Smooth muscle cell of the brain vasculature (primary cell): ENCODE measurements at regions not wholly inside any gene's neighbourhood (a gene's known extent, or its start where the extent isn't known, plus 50 kb on each side); places are given as distances from the start of the nearest gene placed in this dataset.
"Not testable (repeated sequence)": the region's sequence is repeated elsewhere in the genome, so short reads cannot be mapped to it uniquely, and the experiment has no call there.

Experiments
- DNase-seq: peaks from one replicate; pipeline ENCODE4 v3.0.0-alpha.2; 2012; ENCODE audit warnings: low read depth, low spot score

DNA sequence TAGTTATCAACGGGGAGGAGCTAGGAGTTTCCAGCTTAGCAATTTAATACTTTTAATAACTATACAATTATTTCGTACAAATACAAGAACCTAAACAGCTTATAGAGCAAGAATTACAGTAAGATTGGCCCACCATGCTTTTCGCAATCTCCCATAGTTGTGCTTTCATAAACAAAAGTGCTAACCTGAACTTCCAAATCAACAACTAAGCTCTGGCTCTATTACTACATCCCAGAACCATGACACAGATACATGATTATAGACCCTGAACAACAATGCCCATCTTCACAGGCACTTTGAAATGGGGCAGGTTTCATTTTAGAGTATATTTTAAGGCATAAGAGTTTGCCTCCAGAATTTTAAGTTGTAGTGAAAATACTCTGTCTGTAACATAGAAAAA is 203.5 kb downstream of the DMRTA1 start:
- no peak for DNase-seq

DNA sequence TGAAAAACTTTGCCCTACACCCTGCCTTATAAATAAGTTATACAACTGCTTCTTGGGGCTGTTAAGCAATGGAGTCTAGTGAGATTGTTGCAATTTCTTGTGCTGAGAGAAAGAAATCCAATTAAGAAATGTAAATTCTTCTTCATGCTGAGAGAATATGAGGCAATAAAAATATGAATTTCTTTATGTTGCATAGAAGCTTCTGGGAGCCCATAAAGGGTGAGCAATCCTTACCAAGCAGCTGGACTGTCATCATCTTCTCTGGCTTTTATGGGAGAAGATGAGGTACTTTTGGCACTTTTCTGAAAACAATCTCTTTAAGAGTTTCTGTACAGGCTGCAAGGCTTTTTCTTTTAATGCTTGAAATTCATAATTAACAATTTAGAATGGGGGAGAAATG is 204.3 kb downstream of the DMRTA1 start:
- DNase-seq, result no peak

DNA sequence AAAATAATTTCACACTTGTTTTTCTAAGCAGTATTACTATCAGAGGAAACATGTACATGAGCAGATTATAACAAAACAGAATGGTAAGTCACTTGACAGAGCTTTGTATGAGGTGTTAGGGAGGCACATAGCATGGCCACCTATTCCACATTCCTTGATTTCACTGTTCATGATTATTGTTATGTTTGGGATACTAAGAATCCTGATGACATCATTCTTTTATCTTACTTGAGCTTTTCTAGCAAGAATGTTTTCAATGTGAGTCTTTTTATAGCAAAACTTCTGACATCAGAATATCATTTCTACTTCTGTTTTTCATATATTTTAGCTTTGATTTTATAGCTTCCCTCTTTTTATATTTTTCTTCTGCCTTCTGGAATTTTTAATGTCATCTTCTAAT is 208.2 kb downstream of the DMRTA1 start:
- DNase-seq, result no peak

DNA sequence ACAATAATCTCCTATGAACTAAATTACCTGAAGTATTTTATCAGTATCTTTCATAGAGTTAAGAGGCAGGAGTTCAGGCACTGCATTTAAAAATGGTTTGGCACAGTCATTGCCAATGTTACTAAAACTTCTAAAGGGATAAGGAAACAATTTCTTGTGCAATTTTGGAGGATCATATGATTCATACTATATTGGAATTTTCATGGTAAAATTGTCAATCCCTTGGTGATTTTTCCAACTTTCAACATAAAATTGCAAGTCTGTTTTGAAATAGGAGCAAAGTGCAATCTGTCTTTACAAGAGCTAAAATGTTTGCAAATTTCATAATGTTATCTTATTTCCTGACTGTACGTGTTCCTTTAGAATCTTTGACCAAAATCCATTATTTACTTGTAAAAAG is 211.1 kb downstream of the DMRTA1 start:
- no peak for DNase-seq

DNA sequence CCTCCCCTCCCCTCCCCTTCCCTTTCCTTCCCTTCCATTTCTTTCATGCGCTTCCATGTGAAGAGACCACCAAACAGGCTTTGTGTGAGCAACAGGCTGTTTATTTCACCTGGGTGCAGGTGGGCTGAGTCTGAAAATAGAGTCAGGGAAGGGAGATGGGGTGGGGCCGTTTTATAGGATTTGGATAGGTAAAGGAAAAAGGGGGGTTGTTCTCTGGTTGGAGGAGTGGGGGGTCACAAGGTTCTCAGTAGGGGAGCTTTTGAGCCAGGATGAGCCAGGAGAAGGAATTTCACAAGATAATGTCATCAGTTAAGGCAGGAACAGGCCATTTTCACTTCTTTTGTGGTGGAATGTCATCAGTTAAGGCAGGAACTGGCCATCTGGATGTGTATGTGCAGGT is 211.9 kb downstream of the DMRTA1 start:
- DNase-seq, result not testable (repeated sequence)

DNA sequence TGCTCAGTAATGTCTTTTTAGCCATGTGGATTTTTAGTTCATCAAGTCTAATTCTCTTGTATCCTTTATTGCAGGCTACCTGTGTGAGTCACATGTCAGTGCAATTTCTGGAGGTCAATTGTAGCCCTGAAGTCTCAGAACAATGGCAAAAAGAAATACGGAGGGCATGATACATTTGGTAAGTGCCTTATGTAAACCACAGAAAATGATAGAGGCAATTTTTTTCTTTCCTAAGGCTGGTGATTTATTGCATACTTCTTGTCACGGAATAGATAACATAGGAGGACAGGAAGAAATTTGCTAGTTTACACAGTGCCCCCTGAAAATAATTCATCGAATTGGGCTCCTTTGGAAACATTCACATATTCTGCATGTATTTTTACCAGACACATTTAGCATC is 235.9 kb downstream of the DMRTA1 start:
- no peak for DNase-seq

DNA sequence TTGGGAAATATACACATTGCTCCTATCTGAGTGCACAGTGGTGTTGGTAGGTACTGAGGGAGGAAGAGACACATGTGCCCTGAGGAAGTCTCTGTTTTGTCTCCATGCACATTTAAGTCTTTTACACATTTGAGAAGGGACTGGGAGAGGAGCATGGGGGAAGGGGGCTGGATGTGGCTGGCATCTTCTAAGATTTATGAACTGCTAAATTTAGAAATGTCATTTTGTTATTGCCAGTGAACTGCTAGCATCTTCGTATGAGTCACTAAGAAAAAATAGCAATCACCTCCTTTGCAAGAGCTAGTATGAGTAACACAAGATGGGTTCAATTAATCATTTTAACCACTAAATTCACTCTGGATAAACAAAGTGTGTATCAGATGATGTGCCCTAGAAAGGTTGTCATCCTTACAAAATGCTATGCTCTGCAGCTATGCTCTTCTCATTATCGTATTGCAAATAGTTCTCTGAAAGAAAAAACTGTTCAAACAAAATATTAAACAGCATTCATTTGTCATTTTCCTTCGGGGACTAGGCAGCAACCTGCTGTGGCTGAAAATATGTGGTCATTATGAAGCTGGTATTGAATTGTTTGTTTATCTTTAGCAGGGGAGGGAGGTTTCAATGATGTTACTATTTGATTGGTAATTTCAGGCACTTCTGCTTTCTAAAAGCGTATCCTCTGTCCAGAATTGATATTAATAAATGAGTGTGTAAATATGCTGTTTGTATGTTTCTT is 236.5 kb downstream of the DMRTA1 start:
- no peak for DNase-seq

DNA sequence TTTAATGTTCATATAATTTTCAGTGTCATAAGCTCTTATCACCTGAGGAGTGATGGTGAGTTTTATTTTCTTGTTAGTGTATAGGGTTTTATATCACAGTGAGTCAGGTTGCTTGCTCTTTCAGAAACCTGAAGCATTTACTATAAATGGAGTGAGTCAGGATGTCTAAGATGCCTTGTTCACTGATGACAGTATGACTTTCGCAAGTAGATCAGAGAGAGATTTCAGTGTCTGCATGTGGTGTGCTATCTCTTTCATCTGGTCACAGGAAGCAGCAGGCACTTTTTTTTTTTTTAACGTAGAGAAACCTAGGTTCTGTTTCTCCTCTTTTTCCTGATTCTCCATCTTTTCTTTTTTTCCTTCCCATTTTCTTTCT is 237.1 kb downstream of the DMRTA1 start:
- no peak for DNase-seq

DNA sequence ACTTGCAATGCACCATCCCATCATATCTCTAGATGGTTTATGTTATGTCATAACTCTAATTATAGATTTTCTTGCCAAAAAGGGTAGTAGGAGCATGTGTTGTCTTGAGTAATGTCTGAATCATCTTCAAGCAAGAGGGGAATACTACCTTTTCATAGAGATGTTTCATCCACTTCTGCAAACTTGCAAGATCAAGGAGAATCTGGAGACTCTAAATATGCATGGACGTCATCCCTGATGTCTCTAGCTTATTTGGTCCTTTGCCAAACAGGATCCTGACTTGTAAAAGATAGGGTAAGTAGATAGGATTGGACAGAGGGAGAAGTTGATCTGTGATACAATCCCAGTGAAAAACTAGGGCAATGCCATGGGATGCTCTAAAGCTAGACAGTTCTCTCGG is 246.5 kb downstream of the DMRTA1 start:
- DNase-seq, result no peak

DNA sequence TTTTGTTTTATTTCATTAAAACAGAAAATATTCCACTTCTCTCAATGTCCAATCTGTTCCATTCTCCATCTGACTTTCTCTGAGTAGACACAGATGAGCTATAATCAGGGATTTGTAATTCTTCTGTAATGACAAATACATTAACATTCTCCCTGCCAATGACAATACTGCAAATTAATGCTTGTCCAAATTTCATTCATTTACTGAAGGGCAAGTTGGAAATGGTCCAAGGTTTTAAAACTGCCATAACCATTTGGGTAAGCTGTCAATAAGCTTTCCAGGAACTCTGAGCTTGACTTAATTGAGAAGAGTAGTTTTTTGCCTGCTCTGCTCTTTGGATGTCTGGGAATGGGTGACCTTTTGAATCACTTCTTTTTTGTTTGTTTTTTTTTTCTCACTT is 253.5 kb downstream of the DMRTA1 start:
- DNase-seq, result no peak

DNA sequence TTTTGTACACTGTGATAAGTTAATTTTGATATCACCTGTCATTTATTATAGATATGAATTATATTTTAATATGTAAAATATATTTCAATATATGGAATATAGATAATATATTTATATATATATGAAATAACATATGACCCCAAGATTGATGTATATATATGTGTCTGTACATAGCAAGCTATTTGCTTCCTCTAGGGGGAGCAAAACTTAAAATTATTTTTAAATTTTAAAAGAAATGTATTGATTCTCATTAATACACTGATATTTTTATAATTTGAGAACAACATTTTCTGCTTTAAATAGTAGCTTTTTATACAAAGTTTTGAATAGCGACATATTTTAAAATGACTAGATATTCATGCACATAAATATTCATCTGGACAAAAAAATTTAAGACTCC is 272.0 kb downstream of the DMRTA1 start:
- DNase-seq, result no peak

DNA sequence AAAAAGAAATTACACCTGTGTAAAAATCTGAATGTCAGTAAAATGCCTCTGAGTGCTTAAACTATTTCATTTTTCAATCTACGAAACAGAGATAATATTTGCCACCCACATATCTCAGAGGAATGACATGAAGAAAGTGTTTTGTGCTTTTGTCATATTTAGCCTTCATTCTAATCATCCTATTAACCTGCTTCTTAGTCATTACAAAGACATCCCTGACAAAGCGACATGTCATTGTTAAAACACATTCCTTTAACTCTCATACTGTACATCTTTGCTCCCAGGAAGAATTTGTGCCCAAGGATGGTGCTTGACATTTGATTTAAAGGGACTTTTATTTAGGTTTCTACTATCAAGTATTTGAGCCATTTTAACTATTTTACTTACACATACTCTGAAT is 275.9 kb downstream of the DMRTA1 start:
- DNase-seq, result no peak

DNA sequence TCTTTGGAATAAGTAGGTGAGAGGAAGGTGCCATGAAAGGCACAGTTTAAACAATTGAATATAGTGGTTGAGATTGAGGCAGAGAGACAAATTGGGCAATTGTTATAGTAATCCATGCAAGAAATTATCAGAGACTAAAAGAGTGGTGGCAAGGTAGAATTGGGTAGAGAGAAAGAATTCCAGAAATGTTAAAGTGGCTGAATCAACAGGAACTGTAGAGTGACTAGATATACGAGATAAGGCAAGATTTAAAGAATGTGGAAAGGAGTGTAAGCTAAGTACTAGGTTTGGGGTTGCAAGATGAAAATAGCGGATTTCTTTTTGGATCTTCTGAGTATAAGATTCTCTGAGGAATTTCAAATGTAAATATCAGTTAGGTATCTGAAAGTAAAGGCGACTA is 285.2 kb downstream of the DMRTA1 start:
- DNase-seq, result no peak

DNA sequence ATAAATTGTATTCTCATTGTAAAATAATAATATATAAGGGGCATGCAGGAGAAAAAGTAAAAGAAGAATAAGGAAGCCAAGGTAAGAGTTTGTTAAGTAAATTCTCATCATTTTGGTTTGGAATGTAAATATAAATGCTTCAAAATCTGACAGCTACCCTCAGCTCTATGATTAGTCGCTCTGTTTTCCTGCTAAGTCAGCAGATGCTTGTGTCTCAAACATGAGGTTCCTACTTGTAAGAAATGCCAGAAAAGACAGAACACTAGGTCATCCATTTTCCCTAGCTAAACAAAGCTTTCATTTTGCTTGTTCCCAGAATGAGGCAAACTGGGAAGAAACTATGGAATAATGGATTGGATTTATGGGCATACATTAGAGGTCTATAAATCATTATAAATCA is 293.1 kb downstream of the DMRTA1 start:
- DNase-seq, result no peak

DNA sequence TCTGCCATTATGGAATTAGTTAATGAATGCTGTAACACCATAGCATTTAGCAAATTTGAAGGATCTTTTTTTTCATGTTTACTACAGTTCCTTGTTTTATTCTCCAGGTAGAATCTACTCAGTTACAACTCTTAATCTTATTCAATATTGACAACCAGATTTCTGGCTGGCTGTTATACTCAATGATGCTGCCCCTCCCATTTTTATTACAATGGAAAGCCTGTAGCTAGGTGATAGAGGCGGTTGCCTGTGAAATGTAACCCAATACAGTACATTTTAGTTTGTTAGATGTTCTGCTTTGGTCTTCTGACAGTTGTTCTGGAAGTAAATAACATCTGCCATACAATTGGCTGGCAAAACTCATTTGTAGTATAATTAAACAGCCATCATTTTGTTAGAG is 294.2 kb downstream of the DMRTA1 start:
- no peak for DNase-seq

DNA sequence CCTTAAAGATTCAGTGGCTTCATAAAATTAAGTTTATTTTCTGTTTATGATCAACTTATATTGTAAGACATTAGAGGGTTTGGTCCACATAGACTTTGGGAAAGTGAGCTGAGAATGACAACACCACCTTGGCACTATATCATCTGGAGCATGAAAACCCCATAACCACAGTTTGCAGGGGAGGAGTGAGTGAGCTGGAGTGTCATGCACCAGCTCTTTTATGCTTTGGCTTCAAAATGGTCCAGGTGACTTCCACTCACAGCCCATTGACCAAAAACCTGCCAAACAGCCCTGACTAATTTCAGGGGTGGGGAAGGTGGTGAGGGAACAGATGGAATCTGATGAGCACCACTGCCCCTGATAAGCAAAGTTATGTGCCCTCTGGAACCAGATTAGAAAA is 295.8 kb downstream of the DMRTA1 start:
- DNase-seq, result no peak

DNA sequence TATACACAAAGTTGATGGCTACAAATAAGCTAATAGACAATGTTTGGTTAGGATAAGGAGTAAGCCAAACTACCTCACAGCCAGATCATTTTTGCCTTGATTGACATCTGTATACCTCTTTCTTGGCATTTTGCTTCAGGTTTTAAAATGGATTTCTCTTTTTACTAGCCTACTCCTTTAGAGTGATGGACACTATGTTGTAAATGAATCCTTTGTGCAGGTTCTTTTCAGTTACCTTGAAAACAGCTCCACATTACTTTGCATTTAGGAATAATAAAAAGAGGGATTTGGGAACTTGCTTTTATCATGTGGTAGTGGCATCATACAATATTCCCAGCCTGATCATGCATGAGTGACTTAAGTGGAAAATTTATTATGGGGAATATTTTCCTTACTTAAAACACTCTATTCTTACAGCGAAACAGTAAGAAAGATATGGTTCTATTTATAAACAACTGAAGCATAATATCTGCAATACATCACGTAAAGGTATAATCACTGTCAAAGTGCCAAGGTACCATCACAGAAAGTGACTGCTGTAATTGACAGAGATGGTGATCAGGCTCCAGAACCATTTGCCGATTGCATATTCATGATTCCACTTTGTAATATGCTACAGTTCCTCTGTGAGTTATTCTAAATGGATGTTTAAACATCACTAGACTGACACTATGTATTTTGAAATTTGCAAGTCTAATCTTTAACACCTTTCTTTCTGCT is 327.0 kb downstream of the DMRTA1 start:
- DNase-seq, result no peak

DNA sequence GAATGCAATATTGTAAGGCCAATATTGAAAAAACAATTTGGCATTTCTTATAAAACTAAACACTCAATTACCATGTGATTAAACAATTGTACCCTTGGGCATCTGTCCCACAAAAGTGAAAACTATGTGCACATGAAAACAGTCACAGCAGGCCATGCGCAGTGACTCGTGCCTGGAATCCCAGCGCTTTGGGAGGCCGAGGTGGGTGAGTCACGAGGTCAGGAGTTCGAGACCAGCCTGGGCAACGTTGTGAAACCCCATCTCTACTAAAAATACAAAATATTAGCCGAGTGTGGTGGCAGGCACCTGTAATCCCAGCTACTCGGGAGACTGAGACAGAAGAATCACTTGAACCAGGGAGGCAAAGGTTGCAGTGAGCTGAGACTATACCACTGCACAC is 343.7 kb downstream of the DMRTA1 start:
- no peak for DNase-seq

DNA sequence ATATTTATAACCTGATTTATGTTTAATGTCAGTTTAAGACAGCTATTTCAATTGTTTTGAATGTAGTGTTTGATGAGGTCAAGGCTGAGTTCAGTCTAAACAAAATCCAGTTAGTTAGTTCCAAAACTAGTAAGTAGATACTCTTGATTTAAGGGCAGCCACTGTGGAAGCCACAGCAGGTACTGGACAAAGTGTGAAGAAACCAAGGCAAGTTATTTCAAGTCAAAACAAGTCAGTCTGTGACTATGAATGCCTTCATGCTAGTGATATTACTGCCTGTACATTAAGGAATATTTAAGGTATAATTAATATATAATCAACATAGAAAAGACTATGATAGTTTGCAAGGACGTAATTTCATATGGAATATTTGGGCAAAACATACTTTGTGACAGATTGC is 362.3 kb downstream of the DMRTA1 start:
- DNase-seq, result no peak

DNA sequence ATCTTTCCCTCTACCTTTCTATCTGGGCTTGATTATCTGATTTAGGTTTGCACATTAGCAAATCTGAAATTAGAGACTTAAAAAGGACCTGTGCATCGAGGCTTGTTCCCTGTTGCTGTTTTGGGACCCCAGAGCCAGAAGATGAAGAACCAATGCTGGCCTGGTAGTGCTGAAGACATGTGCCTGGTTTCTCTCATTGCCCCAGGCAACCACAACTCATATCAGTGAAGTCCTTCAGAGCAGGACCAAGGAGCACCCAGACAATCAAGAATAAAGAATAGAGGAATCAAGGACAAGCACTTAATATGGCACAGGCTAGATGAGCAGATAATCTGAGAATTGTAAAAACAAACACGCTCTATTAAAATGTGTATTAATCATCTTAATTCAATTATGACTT is 362.7 kb downstream of the DMRTA1 start:
- no peak for DNase-seq

DNA sequence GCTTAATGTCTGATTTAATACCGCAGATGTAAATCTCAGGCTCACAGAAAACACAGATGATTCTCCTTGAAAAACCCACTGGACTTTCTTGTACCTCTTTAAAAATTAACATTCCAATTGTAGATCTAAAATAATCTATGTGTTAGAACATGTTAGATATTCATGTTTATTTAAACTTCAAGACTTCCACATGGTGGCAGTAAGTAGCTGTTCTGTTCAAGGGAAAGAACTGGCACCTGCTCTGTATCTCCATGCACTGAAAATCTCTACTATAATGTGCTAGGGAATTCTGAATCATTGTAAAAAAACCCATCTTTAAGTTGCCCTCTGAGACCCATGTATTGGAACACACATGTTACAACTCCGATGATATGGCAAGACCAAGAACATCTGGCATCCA is 366.9 kb downstream of the DMRTA1 start:
- DNase-seq, result peak; percentile 3

DNA sequence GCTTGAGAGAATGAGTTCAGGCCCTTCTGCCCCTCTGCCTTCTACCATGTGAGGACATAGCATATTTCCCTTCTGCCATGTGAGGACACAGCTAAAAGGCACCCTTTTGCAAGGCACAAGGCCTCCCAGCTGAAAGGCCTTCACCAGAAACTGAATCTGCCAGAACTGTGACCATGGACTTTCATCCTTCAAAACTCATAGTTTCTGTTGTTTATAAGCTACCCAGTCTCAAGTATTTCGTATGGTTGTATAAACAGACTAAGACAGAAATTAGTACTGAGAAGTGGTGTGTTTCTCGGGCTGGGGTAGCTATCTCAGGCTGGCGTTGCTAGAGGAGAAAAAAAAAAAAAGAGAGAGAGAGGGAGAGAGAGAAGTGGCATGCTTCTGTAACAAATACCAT is 368.6 kb downstream of the DMRTA1 start:
- DNase-seq, result no peak

DNA sequence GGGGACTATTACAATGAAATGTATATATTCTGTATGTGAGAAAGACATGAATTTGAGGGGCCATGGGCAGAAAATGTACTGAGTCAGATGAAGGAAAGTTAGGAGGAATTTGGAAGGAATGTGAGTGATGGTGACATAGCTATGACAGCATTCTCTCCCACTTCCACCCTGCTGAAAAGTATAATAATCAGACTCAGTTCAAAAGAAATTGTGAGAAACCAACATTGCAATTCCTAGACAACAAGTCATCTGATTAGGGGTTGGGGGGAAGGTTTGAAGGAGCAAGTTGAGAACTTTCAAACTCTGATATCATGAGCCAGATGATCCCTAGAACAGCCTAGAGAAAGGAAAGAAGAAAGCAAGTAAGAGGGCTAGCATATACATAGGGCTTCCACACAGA is 370.6 kb downstream of the DMRTA1 start:
- DNase-seq, result no peak

DNA sequence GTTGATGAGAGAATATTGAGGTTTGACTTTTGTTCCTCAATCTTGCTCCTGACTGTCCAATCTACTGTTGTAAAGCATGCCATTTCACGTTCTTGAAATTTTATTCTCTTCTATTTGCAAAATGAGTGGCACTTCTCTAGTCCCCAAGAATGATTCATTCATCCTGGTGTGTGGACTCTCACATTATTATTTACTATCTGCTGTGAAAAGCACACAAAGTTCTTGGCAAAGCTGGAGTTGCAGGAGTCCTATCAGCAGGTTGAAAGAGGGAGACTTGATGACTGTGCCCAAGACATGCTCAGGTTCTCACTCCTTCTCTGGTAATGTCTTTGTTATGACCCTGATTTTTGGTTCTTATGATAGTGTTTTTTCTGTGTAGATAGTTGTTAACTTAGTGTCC is 382.6 kb downstream of the DMRTA1 start:
- DNase-seq, result no peak
